H9 (cell line): ENCODE measurements at regions not wholly inside any gene's neighbourhood (a gene's known extent, or its start where the extent isn't known, plus 50 kb on each side); places are given as distances from the start of the nearest gene placed in this dataset.

Experiments
- DNase-seq: peaks from one replicate; pipeline ENCODE4 v3.0.0-alpha.2; 2017
- H2AFZ ChIP-seq: one replicate; pipeline ENCODE4 v1.6.1; 2013; ENCODE audit warnings: mild to moderate bottlenecking, low read length, control low read depth, moderate library complexity
- H2AK5ac ChIP-seq: 2 replicates; pipeline ENCODE4 v1.6.1; 2013; ENCODE audit warnings: low read length, control low read depth, mixed read lengths; ENCODE audit not compliant: insufficient read length
- H2BK120ac ChIP-seq: one replicate; pipeline ENCODE4 v1.6.1; 2013; ENCODE audit warnings: low read depth, mild to moderate bottlenecking, low read length, control low read depth, inconsistent platforms; ENCODE audit not compliant: poor library complexity, severe bottlenecking
- H2BK12ac ChIP-seq: 2 replicates; pipeline ENCODE4 v1.6.1; 2013; ENCODE audit warnings: low read length, control low read depth, mixed read lengths, low read depth; ENCODE audit not compliant: insufficient read length
- H2BK15ac ChIP-seq: 2 replicates; pipeline ENCODE4 v1.6.1; 2013; ENCODE audit warnings: low read depth, low read length, control low read depth
- H2BK20ac ChIP-seq: one replicate; pipeline ENCODE4 v1.6.1; 2013; ENCODE audit warnings: low read depth, mild to moderate bottlenecking, low read length, control low read depth, inconsistent platforms; ENCODE audit not compliant: poor library complexity, severe bottlenecking
- H2BK5ac ChIP-seq: 2 replicates; pipeline ENCODE4 v1.6.1; 2013; ENCODE audit warnings: low read length, control low read depth, mixed read lengths; ENCODE audit not compliant: insufficient read length
- H3K14ac ChIP-seq: 2 replicates; pipeline ENCODE4 v1.6.1; 2013; ENCODE audit warnings: low read length, control low read depth; ENCODE audit not compliant: insufficient read depth
- H3K18ac ChIP-seq: 2 replicates; pipeline ENCODE4 v1.6.1; 2013; ENCODE audit warnings: low read depth, mild to moderate bottlenecking, mixed read lengths, low read length, control low read depth; ENCODE audit not compliant: insufficient read length
- H3K23ac ChIP-seq: 2 replicates; pipeline ENCODE4 v1.6.1; 2013; ENCODE audit warnings: low read length, control low read depth, mixed read lengths, low read depth; ENCODE audit not compliant: insufficient read length
- H3K23me2 ChIP-seq: 2 replicates; pipeline ENCODE4 v1.6.1; 2013; ENCODE audit warnings: low read depth, mild to moderate bottlenecking, mixed read lengths, low read length, control low read depth; ENCODE audit not compliant: insufficient read length, poor library complexity, severe bottlenecking
- H3K27ac ChIP-seq: 2 replicates; pipeline ENCODE4 v1.5.1; 2013; ENCODE audit warnings: low read length, control low read depth, mixed read lengths, low read depth; ENCODE audit not compliant: insufficient read length
- H3K27me3 ChIP-seq: 2 replicates; pipeline ENCODE4 v1.6.1; 2013; ENCODE audit warnings: low read length, control low read depth, inconsistent platforms; ENCODE audit not compliant: insufficient read depth
- H3K4ac ChIP-seq: 2 replicates; pipeline ENCODE4 v1.6.1; 2013; ENCODE audit warnings: low read depth, mild to moderate bottlenecking, control low read depth, inconsistent platforms, low read length, moderate library complexity
- H3K4me1 ChIP-seq: 2 replicates; pipeline ENCODE4 v1.6.1; 2013; ENCODE audit warnings: low read length, control low read depth, inconsistent platforms; ENCODE audit not compliant: insufficient read depth
- H3K4me2 ChIP-seq: 2 replicates; pipeline ENCODE4 v1.6.1; 2013; ENCODE audit warnings: low read length, control low read depth, mixed read lengths; ENCODE audit not compliant: insufficient read length, insufficient read depth
- H3K56ac ChIP-seq: 2 replicates; pipeline ENCODE4 v1.6.1; 2013; ENCODE audit warnings: low read depth, mild to moderate bottlenecking, mixed read lengths, low read length, control low read depth; ENCODE audit not compliant: insufficient read length
- H3K79me1 ChIP-seq: 2 replicates; pipeline ENCODE4 v1.6.1; 2013; ENCODE audit warnings: low read depth, mild to moderate bottlenecking, moderate library complexity, low read length, control low read depth, inconsistent platforms; ENCODE audit not compliant: insufficient read depth, poor library complexity, severe bottlenecking
- H3K79me2 ChIP-seq: 2 replicates; pipeline ENCODE4 v1.6.1; 2013; ENCODE audit warnings: low read length, control low read depth, inconsistent platforms; ENCODE audit not compliant: insufficient read depth
- H3K9ac ChIP-seq: 2 replicates; pipeline ENCODE4 v1.6.1; 2013; ENCODE audit warnings: low read length, control low read depth, mixed read lengths; ENCODE audit not compliant: insufficient read length; ENCODE audit errors: extremely low read depth
- H3K9me3 ChIP-seq: one replicate; pipeline ENCODE4 v1.6.1; 2013; ENCODE audit warnings: low read depth, low read length, inconsistent platforms; ENCODE audit not compliant: control insufficient read depth
- H3T11ph ChIP-seq: one replicate; pipeline ENCODE4 v1.6.1; 2013; ENCODE audit warnings: mild to moderate bottlenecking, low read length, control low read depth, inconsistent platforms
- H4K20me1 ChIP-seq: one replicate; pipeline ENCODE4 v1.6.1; 2013; ENCODE audit not compliant: control insufficient read depth, insufficient read length, insufficient read depth
- H4K5ac ChIP-seq: 2 replicates; pipeline ENCODE4 v1.6.1; 2013; ENCODE audit warnings: low read depth, mild to moderate bottlenecking, mixed read lengths, low read length, control low read depth; ENCODE audit not compliant: insufficient read length
- H4K8ac ChIP-seq: replicated peaks from 2 replicates; pipeline ENCODE4 v1.6.1; 2013; ENCODE audit warnings: low read length, control low read depth, mixed read lengths, low read depth; ENCODE audit not compliant: insufficient read length
- H4K91ac ChIP-seq: 2 replicates; pipeline ENCODE4 v1.6.1; 2013; ENCODE audit warnings: low read depth, mild to moderate bottlenecking, moderate library complexity, mixed read lengths, low read length, control low read depth; ENCODE audit not compliant: insufficient read length
- H3K27ac Mint-ChIP-seq, 3 experiments: 2 replicates in 2 of 3; 3 replicates in 1 of 3; pipeline ENCODE4 v1.8.0; 2020 to 2021; ENCODE audit warnings: mixed read lengths in 3 of 3, mild to moderate bottlenecking in 1 of 3, moderate library complexity in 1 of 3
- H3K27me3 Mint-ChIP-seq: 2 replicates; pipeline ENCODE4 v1.8.0; 2021; ENCODE audit warnings: low read depth, mild to moderate bottlenecking, moderate library complexity, mixed read lengths
- H3K36me3 Mint-ChIP-seq, 3 experiments: 2 replicates in 2 of 3; 3 replicates in 1 of 3; pipeline ENCODE4 v1.8.0; 2020 to 2021; ENCODE audit warnings: low read depth in 3 of 3, mixed read lengths in 3 of 3; ENCODE audit not compliant: insufficient read depth in 1 of 3
- H3K4me1 Mint-ChIP-seq, 2 experiments: 2 replicates each; pipeline ENCODE4 v1.8.0; 2020; ENCODE audit warnings: mixed read lengths in 2 of 2
- H3K4me3 Mint-ChIP-seq, 2 experiments: 2 replicates in 1 of 2; 3 replicates in 1 of 2; pipeline ENCODE4 v1.8.0; 2020 to 2021; ENCODE audit warnings: mild to moderate bottlenecking in 2 of 2, mixed read lengths in 2 of 2, moderate library complexity in 1 of 2
- H3K9me3 Mint-ChIP-seq, 2 experiments: 2 replicates in 1 of 2; 3 replicates in 1 of 2; pipeline ENCODE4 v1.8.0; 2020; ENCODE audit warnings: mild to moderate bottlenecking in 2 of 2, mixed read lengths in 2 of 2, moderate library complexity in 1 of 2
- WGBS: extraction: QIAGEN DNeasy Blood & Tissue Kit; methylation state at CpG from one replicate; pipeline ENCODE4 v1.1.7; 2013; ENCODE audit warnings: missing lambda C conversion rate, low lambda C conversion rate, mixed read lengths; ENCODE audit not compliant: insufficient read length; ENCODE audit errors: extremely low coverage; 5-methylcytosine and 5-hydroxymethylcytosine counted together
- TF ChIP-seq, protein P1 (sequence below): fragments of 200-600 bp; sonication (generic); conservative IDR thresholded peaks from 3 replicates; pipeline ENCODE4 v1.8.0; 2021; ENCODE audit warnings: antibody characterized with exemption, mild to moderate bottlenecking

DNA sequence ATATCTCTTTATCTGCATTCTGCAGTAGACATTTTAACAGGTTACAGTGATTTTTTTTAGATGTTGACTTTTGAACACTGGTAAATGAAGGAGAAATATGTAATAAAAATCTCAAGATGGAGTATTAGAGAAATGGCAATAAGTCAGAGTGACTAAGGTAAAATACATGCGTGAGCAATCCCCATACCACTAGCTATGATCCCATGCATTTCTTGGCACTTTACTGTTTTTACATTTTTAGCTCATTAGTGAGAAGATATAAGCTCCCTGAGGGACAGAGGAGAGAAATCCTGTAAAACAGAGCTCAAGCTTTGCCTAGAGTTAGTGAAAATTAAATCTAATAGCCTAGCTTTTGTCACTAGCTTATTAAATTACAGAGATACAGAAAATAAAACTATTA lies 181.9 kb upstream of the TRPM3 start:
- no peak overlapping the region for H2AFZ ChIP-seq
- no peak for DNase-seq

More for the DNA sequence above, 181.9 kb upstream of the TRPM3 start:
- Histone ChIP-seq H3K4ac (no peak overlapping the region), H4K8ac (no peak overlapping the region), H4K20me1 (no peaks in the 10 kb centered on the region), H3K23me2 (no peaks in the 10 kb centered on the region), H3K9ac (no peak overlapping the region), H3K79me1 (no peaks in the 10 kb centered on the region), H3K23ac (no peak overlapping the region), H3K27ac (no peak overlapping the region), H3K4me1 (no peaks in the 10 kb centered on the region), H3K79me2 (no peaks in the 10 kb centered on the region), H2BK120ac (no peak overlapping the region), H3K56ac (no peak overlapping the region), H2BK5ac (no peak overlapping the region), H2BK20ac (no peak overlapping the region), H2BK12ac (no peak overlapping the region), H3K14ac (no peak overlapping the region), H2BK15ac (no peak overlapping the region), H3K27me3 (no peaks in the 10 kb centered on the region), H3K4me2 (no peak overlapping the region), H2AK5ac (no peak overlapping the region), H4K91ac (no peak overlapping the region), H4K5ac (no peak overlapping the region), H3K18ac (no peak overlapping the region), H3K9me3 (no peaks in the 10 kb centered on the region), H3T11ph (no peak overlapping the region)
- no peaks in the 10 kb centered on the region for H3K9me3 Mint-ChIP-seq
- H3K36me3 Mint-ChIP-seq, result no peaks in the 10 kb centered on the region
- H3K4me3 Mint-ChIP-seq, result no peak overlapping the region
- no peak overlapping the region for H3K27ac Mint-ChIP-seq
- TF ChIP-seq, protein P1, sequence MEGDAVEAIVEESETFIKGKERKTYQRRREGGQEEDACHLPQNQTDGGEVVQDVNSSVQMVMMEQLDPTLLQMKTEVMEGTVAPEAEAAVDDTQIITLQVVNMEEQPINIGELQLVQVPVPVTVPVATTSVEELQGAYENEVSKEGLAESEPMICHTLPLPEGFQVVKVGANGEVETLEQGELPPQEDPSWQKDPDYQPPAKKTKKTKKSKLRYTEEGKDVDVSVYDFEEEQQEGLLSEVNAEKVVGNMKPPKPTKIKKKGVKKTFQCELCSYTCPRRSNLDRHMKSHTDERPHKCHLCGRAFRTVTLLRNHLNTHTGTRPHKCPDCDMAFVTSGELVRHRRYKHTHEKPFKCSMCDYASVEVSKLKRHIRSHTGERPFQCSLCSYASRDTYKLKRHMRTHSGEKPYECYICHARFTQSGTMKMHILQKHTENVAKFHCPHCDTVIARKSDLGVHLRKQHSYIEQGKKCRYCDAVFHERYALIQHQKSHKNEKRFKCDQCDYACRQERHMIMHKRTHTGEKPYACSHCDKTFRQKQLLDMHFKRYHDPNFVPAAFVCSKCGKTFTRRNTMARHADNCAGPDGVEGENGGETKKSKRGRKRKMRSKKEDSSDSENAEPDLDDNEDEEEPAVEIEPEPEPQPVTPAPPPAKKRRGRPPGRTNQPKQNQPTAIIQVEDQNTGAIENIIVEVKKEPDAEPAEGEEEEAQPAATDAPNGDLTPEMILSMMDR, result no peak
- WGBS, result no CpG with 5 or more reads among the region's 1 CpG
- H3K27me3 Mint-ChIP-seq, result no peaks in the 10 kb centered on the region
- H3K4me1 Mint-ChIP-seq, result peaks cover 2 to 3% of the 10 kb centered on the region in 2 experiments; a peak in 2 of 4 replicates
